ENCODE measurements at regions not wholly inside any gene's neighbourhood (a gene's known extent, or its start where the extent isn't known, plus 50 kb on each side); places are given as distances from the start of the nearest gene placed in this dataset.
"Not testable (repeated sequence)": the region's sequence is repeated elsewhere in the genome, so short reads cannot be mapped to it uniquely, and the experiment has no call there.

DNA sequence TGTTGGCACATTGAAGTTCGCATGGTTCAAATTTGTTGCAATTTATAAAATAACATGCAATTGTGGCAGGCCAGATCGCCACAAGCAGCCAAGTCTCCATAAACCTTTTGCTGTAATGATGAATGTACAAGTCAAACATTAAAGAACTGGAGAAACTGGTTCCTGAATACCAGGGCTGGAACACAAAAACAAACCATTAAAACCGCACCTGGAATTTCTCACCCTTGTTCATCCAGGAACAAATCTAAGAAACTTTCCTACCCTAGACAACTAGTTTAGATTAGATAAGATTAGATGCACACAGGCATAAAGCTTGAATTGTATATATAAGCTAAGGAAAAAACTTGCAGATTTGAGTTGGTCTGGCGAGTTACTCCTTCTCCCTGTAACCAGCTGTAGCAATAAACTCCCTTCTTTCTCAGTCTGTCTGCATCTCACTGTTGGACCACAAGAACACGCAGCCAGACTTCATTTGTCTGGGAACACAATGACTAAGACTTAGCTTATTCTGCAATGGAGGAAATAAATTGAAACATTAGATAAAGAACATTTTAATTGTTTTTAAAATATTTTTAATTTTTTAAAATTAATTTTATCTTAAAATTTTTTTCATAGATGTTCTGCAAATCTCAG lies 1835.5 kb upstream of the LRRTM1 start:
- DNase-seq (ENCODE audit: low read depth), result no peak
- no peak overlapping the region for H3K4me3 ChIP-seq (ENCODE audit: low read depth, low read length)

- no peak overlapping the region for H3K4me3 ChIP-seq (ENCODE audit: low read depth, low read length)
- DNase-seq (ENCODE audit: low read depth), result no peak
Measured at GRCh38 chr2:82137441-82137840, 1832.9 kb upstream of the LRRTM1 start.

- DNase-seq (ENCODE audit: low read depth), result no peak
- H3K4me3 ChIP-seq (ENCODE audit: low read depth, low read length), result no peak overlapping the region
Measured at GRCh38 chr2:82128051-82128450, 1823.5 kb upstream of the LRRTM1 start.

- DNase-seq (ENCODE audit: low read depth), result no peak
- H3K4me3 ChIP-seq (ENCODE audit: low read depth, low read length), result no peak overlapping the region
Measured at GRCh38 chr2:82124629-82125028, 1820.1 kb upstream of the LRRTM1 start.

DNA sequence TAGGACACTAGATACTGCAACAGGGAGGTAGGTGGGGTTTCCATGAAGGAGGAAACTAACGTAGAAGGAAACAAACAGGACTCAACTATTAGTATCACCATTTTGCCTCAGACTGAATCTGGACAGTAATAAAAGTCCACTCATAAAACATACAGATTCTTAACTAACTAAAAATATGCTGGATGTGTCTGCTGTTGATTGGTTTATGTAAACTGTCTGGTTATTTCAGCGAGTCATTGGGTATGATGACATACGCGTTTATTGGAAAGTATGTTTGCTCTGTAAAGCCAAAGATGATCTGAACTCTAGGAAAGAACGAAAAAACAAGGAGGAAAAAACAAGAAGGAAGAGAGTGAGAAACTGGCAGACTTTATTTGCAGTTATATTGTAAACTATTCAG lies 1816.1 kb upstream of the LRRTM1 start:
- DNase-seq (ENCODE audit: low read depth), result no peak
- no peak overlapping the region for H3K4me3 ChIP-seq (ENCODE audit: low read depth, low read length)

DNA sequence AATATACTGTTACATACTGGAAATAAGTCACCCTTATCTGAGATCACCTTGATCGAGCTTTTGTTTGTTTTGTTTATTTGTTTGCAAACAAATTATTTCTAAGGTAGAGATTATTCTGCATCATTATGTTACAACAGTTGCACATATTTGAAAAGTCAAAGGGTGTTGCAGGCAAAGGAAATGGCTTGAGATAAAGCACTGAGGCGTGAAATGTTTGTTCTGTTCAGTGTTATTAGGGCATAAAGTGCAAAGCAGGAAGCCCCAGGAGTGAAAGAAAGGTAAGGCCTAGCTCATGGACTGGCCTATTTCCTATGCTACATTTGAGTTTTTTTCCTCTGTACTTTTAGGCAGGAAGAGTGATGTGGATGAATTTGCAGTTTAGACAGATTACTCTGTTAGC lies 1815.6 kb upstream of the LRRTM1 start:
- DNase-seq (ENCODE audit: low read depth), result no peak
- H3K4me3 ChIP-seq (ENCODE audit: low read depth, low read length), result no peak overlapping the region

- DNase-seq (ENCODE audit: low read depth), result no peak
- H3K4me3 ChIP-seq (ENCODE audit: low read depth, low read length), result no peak overlapping the region
Measured at GRCh38 chr2:82109418-82109817, 1804.9 kb upstream of the LRRTM1 start.

DNA sequence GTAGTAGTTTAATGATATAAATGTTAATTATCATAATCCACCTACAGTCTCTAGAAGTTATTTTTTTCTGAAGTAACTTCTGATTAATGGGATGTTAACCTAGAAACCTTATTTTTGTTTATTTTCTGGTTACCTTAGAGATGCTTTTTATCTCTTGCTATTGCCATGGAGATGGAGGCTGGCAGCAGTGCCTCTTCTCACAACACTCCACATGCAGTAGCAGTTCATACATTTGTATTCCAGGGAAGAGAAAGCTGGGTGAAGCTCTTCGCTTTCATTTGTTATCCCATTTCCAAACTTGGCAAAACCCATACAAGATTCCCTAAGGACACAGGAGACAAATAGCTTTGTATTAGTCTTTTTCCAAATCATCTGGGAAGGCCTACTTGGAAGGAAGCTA lies 1794.1 kb upstream of the LRRTM1 start:
- no peak overlapping the region for H3K4me3 ChIP-seq (ENCODE audit: low read depth, low read length)
- DNase-seq (ENCODE audit: low read depth), result no peak

- H3K4me3 ChIP-seq (ENCODE audit: low read depth, low read length), result no peak overlapping the region
- DNase-seq (ENCODE audit: low read depth), result no peak
Measured at GRCh38 chr2:82089518-82089917, 1785.0 kb upstream of the LRRTM1 start.

DNA sequence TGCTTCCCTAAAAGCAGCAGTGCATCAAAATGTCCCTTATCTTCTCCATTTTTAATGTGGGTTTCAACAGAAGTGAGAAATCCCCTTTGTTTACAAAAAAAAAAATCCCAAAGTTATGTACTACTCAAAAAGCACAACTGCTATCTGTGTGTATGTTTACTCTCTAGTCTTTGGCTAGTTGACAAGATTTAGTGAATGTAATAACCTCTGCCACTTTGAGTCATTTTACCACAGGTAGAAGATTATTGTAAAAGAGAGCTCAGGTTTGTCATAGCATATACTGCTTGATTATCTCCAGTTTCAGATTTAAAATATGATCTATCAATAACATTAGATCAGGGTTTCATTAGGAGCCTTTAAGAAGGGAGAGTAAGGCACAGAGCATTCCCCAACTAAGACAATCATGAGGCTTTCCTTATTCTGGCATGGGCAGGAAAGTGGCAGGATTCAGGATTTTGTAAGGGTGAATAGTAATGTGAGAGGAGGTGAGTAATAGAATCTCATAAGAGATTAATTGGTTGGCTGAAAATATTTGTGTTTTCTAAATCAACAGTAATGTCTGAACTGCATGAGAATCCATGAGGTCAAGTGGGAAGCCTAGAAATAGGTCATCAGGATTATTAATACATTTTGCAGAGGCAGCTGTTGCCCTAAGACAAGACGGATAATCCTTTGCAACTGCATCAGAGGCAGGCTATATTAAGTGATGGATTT lies 1780.3 kb upstream of the LRRTM1 start:
- no peak for DNase-seq (ENCODE audit: low read depth)
- H3K4me3 ChIP-seq (ENCODE audit: low read depth, low read length), result no peak overlapping the region

DNA sequence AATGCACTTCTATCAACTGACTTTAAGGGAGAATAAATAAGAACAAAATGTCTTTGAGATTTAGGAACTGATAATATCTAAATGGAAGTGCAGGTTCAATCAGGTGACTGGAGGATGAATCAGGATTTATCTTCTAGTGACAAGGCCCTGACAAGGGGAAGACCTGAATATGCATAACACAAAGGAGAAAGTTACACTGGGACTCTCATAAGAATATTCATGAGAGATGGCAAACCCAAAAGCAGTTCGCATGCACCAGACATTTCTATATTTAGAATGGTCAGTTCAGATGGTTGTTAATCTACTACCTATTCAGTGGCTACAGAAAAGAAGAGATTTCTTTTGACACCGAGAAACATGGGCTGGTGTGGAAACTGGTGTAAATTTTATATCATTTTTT lies 1771.3 kb upstream of the LRRTM1 start:
- no peak overlapping the region for H3K4me3 ChIP-seq (ENCODE audit: low read depth, low read length)
- no peak for DNase-seq (ENCODE audit: low read depth)

DNA sequence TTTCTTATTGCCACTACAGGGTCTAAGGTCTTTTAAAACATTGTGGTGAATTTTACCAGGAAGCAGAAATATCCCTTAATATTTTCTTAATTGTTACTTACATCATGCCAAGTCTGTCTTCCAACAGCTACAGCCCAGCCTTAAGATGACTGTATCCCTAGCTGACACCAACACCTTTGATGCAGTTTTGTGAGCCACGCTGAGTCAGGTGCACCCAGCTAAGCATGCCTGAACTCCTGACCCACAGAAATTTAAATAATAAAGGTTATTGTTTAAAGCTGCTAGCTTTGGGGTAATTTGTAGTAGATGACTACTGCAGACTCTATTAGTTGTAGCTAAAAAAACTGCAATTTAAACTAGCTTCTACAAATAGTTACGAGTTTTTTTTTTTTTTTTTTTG lies 1757.9 kb upstream of the LRRTM1 start:
- DNase-seq (ENCODE audit: low read depth), result no peak
- no peak overlapping the region for H3K4me3 ChIP-seq (ENCODE audit: low read depth, low read length)

GRCh38 chr2:82055846-82056245 lies 1751.3 kb upstream of the LRRTM1 start:
- H3K4me3 ChIP-seq (ENCODE audit: low read depth, low read length), result no peak overlapping the region
- no peak for DNase-seq (ENCODE audit: low read depth)

- DNase-seq (ENCODE audit: low read depth), result no peak
- no peak overlapping the region for H3K4me3 ChIP-seq (ENCODE audit: low read depth, low read length)
Measured at GRCh38 chr2:82043867-82044266, 1739.3 kb upstream of the LRRTM1 start.

DNA sequence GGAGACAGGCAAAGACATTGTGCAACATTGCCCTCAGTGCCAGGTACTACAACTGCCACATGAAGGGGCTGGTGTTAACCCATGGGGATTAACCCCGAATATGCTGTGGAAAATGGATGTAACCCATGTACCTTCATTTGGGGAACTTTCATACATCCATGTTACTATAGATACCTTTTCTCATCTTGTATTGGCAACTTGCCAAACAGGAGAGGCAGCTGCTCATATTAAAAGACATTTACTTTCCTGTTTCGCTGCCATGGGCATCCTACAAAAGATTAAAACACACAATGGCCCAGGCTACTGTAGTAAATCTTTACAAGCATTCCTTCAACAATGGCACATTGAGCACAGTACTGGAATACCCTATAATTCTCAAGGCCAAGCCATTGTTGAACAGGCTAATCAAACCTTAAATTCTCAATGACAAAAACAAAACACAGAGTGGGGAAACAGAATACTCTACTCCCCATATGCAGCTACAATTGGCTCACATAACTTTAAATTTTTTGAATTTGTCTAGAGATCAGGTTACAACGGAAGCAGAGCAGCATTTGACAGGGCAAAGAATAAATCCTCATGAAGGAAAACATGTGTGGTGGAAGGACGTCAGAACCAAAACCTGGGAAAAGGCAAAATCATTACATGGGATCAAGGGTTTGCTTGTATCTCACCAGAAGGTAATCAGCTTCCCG lies 1723.5 kb upstream of the LRRTM1 start:
- H3K4me3 ChIP-seq (ENCODE audit: low read depth, low read length), result no peak overlapping the region
- DNase-seq (ENCODE audit: low read depth), result no peak

DNA sequence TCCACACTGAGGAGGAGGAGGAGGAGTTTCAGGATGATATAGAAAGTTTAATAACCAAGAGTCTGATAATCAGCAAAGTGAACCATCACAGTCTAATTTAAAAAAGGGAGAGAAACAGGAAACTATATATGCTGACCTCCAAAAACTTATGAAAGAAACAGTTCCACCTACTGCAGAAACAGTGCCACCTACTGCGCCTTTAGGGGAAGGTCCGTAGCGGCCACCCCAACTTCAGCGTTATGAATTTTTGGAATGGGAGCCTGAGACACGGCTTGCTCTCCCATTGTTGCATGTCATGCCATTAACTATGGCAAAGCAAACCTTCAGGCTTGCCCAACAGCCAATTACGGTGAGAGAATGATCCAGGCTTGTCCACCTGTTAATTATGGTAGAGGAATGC lies 1719.2 kb upstream of the LRRTM1 start:
- no peak for DNase-seq (ENCODE audit: low read depth)
- no peak overlapping the region for H3K4me3 ChIP-seq (ENCODE audit: low read depth, low read length)

DNA sequence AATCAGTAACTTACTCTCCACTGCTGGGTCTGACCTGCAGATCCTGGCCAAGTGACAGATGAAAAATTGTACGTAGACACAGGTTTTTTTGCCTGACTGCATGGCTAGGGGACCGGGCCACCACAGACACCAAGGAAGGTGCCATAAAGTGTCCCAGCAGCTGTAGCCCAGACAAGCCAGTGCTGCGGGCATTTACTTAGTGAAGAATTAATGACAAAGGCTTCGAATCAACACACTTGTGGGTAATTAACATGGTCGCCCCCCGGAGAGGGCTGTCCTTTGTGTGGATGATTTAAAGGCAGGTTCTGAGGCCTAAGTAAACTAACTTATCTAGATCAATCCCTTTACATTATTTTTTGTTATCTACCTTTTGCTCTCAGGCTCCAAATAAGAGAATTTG lies 1709.1 kb upstream of the LRRTM1 start:
- no peak for DNase-seq (ENCODE audit: low read depth)
- no peak overlapping the region for H3K4me3 ChIP-seq (ENCODE audit: low read depth, low read length)

DNA sequence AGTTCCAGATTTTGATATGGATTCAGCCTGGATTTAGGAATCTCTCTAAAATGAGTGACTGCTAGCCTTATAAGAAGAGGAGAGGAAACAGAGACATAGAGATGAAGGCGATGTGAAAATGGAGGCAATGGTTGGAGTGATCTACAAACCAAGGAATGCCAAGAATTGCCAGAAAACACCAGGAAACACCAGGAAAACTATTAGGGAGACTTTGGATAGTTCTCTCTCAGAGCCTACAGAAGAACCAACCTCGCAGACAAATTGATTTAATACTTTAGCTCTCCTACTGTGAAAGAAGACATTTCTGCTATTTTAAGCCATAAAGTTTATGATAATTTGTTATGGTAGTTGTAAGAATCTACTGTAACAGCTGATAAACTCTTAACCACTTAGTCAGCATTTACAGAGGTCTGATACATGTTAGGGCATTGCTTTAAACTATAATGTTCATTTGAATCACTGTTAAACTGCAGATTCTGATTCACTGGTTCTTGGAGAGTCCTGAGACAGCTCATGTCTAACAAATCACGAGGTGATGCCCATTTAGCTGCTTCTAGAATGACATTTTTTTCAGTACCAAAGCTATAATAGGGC lies 1702.6 kb upstream of the LRRTM1 start:
- DNase-seq (ENCODE audit: low read depth), result no peak
- H3K4me3 ChIP-seq (ENCODE audit: low read depth, low read length), result no peak overlapping the region

GRCh38 chr2:82005889-82006288 lies 1701.3 kb upstream of the LRRTM1 start:
- not testable (repeated sequence) for H3K4me3 ChIP-seq (ENCODE audit: low read depth, low read length); DNase-seq (ENCODE audit: low read depth)

GRCh38 chr2:82001614-82002013 lies 1697.1 kb upstream of the LRRTM1 start:
- DNase-seq (ENCODE audit: low read depth), result no peak
- H3K4me3 ChIP-seq (ENCODE audit: low read depth, low read length), result no peak overlapping the region

DNA sequence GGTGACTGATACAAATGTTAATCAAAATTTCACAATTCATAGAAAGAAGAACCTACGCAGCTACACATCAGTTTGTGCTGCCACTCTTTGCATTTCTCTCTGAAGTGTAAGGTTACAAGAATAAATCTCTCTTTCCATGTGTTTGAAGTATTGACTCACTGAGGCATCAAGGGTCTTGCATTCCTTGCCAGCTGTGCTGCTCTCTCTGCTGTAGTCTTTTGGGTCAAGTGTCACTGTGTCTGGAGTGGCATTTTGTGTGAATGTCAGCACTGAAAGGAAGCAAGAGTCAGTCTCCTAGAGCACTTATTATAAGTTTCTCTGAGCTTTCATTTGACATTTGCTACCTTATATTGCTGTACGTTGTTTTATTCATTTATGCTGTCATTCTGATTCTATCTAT lies 1696.1 kb upstream of the LRRTM1 start:
- no peak for DNase-seq (ENCODE audit: low read depth)
- H3K4me3 ChIP-seq (ENCODE audit: low read depth, low read length), result no peak overlapping the region

Measured in skeletal muscle cell (primary cell).